DND-41 (cell line): ENCODE measurements at regions not wholly inside any gene's neighbourhood (a gene's known extent, or its start where the extent isn't known, plus 50 kb on each side); places are given as distances from the start of the nearest gene placed in this dataset.

Experiments used
- CTCF ChIP-seq: IDR thresholded peaks from 2 replicates; pipeline ENCODE4 v1.5.1; 2012; ENCODE audit warnings: borderline replicate concordance, low read length, moderate library complexity, mild to moderate bottlenecking; ENCODE audit not compliant: poor library complexity, severe bottlenecking; ENCODE audit errors: extremely low read depth
- EZH2 ChIP-seq: IDR thresholded peaks from 3 replicates; pipeline ENCODE4 v1.6.1; 2012; ENCODE audit warnings: borderline replicate concordance, low read depth, mild to moderate bottlenecking, moderate library complexity, low read length, inconsistent platforms; ENCODE audit not compliant: severe bottlenecking

DNA sequence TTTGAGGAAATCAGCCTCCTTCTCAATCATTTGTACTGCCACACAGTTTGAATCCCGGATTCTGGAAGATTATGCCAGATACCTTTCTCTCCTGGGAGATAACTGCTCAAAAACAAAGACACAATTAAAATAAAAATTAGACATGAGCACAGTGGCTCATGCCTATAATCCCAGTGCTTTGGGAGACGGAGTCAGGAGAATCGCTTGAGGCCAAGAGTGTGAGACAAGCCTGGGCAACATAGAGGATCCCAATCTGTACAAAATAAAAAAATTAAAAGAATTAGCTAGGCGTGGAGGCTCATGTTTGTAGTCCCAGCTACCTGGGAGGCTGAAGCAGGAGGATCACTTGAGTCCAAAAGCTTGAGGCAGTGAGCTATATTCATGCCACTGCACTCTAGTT is 376.3 kb upstream of the ZFP42 start:
- TF ChIP-seq CTCF (no peak), EZH2 (no peak)
